SK-N-SH treated with all-trans-retinoic acid at 6 μM for 48 hours (cell line): ENCODE measurements at regions not wholly inside any gene's neighbourhood (a gene's known extent, or its start where the extent isn't known, plus 50 kb on each side); places are given as distances from the start of the nearest gene placed in this dataset.

Experiments used
- ATAC-seq: fragments of 200-7000 bp; cut with Tn5 transposase; 3 replicates; pipeline ENCODE4 v1.9.1; 2020; ENCODE audit warnings: mild to moderate bottlenecking, moderate library complexity
- ARNTL ChIP-seq: fragments of 450-650 bp; formaldehyde crosslinking; IDR thresholded peaks from 2 replicates; pipeline ENCODE4 v1.5.0; 2020; ENCODE audit warnings: low read depth, mild to moderate bottlenecking, moderate library complexity, borderline replicate concordance
- BACH2 ChIP-seq: fragments of 250-450 bp; sonication (Bioruptor Pico); IDR thresholded peaks from 2 replicates; pipeline ENCODE4 v1.9.0; 2021; ENCODE audit warnings: mild to moderate bottlenecking, borderline replicate concordance
- CREB5 ChIP-seq: fragments of 250-450 bp; sonication (Bioruptor Pico); IDR thresholded peaks from 2 replicates; pipeline ENCODE4 v1.5.1; 2020; ENCODE audit warnings: low read depth, mild to moderate bottlenecking, moderate library complexity
- CSDC2 ChIP-seq: fragments of 250-450 bp; sonication (Bioruptor Pico); IDR thresholded peaks from 2 replicates; pipeline ENCODE4 v1.5.0; 2020; ENCODE audit warnings: mild to moderate bottlenecking, moderate library complexity
- CSRNP3 ChIP-seq: fragments of 250-450 bp; sonication (Bioruptor Pico); IDR thresholded peaks from 2 replicates; pipeline ENCODE4 v1.5.1; 2021; ENCODE audit warnings: mild to moderate bottlenecking, moderate library complexity
- ESRRG ChIP-seq: fragments of 250-450 bp; sonication (Bioruptor Pico); IDR thresholded peaks from 2 replicates; pipeline ENCODE4 v1.6.1; 2021; ENCODE audit warnings: mild to moderate bottlenecking
- GLIS3 ChIP-seq: fragments of 250-450 bp; sonication (Bioruptor Pico); IDR thresholded peaks from 2 replicates; pipeline ENCODE4 v1.5.0; 2020; ENCODE audit warnings: mild to moderate bottlenecking, moderate library complexity
- ISL1 ChIP-seq: fragments of 250-450 bp; sonication (Bioruptor Pico); IDR thresholded peaks from 2 replicates; pipeline ENCODE4 v2.1.2; 2022; ENCODE audit warnings: mild to moderate bottlenecking, moderate library complexity
- OSR1 ChIP-seq: fragments of 250-450 bp; sonication (Bioruptor Pico); IDR thresholded peaks from 2 replicates; pipeline ENCODE4 v1.8.0; 2022; ENCODE audit warnings: moderate library complexity, mild to moderate bottlenecking, inconsistent platforms
- PATZ1 ChIP-seq: fragments of 250-450 bp; sonication (Bioruptor Pico); IDR thresholded peaks from 2 replicates; pipeline ENCODE4 v1.8.0; 2020; ENCODE audit warnings: mild to moderate bottlenecking, moderate library complexity, borderline replicate concordance
- POU6F1 ChIP-seq: fragments of 250-450 bp; sonication (Bioruptor Pico); IDR thresholded peaks from 2 replicates; pipeline ENCODE4 v1.8.0; 2021; ENCODE audit warnings: low read depth, mild to moderate bottlenecking, moderate library complexity, borderline replicate concordance
- PPARA ChIP-seq: fragments of 250-450 bp; sonication (Bioruptor Pico); IDR thresholded peaks from 2 replicates; pipeline ENCODE4 v1.5.0; 2020; ENCODE audit warnings: mild to moderate bottlenecking, borderline replicate concordance
- RARB ChIP-seq: fragments of 250-450 bp; sonication (Bioruptor Pico); IDR thresholded peaks from 2 replicates; pipeline ENCODE4 v1.8.0; 2021; ENCODE audit warnings: mild to moderate bottlenecking, moderate library complexity
- SNAI2 ChIP-seq: fragments of 250-450 bp; sonication (Bioruptor Pico); IDR thresholded peaks from 2 replicates; pipeline ENCODE4 v1.5.0; 2020; ENCODE audit warnings: mild to moderate bottlenecking, moderate library complexity
- TCF4 ChIP-seq: fragments of 250-450 bp; sonication (Bioruptor Pico); IDR thresholded peaks from 2 replicates; pipeline ENCODE4 v1.8.0; 2021; ENCODE audit warnings: mild to moderate bottlenecking, moderate library complexity, borderline replicate concordance
- TOX ChIP-seq: fragments of 250-450 bp; sonication (Bioruptor Pico); IDR thresholded peaks from 2 replicates; pipeline ENCODE4 v1.8.0; 2021; ENCODE audit warnings: mild to moderate bottlenecking, moderate library complexity, borderline replicate concordance
- TSHZ2 ChIP-seq: fragments of 250-450 bp; sonication (Bioruptor Pico); IDR thresholded peaks from 2 replicates; pipeline ENCODE4 v1.5.0; 2020; ENCODE audit warnings: mild to moderate bottlenecking, moderate library complexity
- ZC3H10 ChIP-seq: fragments of 250-450 bp; sonication (Bioruptor Pico); IDR thresholded peaks from 2 replicates; pipeline ENCODE4 v1.5.1; 2021; ENCODE audit warnings: mild to moderate bottlenecking, moderate library complexity
- ZFP3 ChIP-seq: fragments of 250-450 bp; sonication (Bioruptor Pico); IDR thresholded peaks from 2 replicates; pipeline ENCODE4 v1.5.0; 2020; ENCODE audit warnings: mild to moderate bottlenecking, moderate library complexity
- ZNF565 ChIP-seq: fragments of 450-650 bp; formaldehyde crosslinking; conservative IDR thresholded peaks from 2 replicates; pipeline ENCODE4 v1.5.0; 2020; ENCODE audit warnings: low read depth, mild to moderate bottlenecking, moderate library complexity
- ZNF70 ChIP-seq: fragments of 450-650 bp; formaldehyde crosslinking; IDR thresholded peaks from 2 replicates; pipeline ENCODE4 v1.5.0; 2020; ENCODE audit warnings: mild to moderate bottlenecking, moderate library complexity
- ZNF8 ChIP-seq: fragments of 450-650 bp; formaldehyde crosslinking; IDR thresholded peaks from 2 replicates; pipeline ENCODE4 v1.5.0; 2020; ENCODE audit warnings: mild to moderate bottlenecking, moderate library complexity

GRCh38 chr10:4460267-4460666 lies 365.7 kb upstream of the AKR1E2 start:
- no peak for ATAC-seq
- TF ChIP-seq POU6F1 (CRISPR knock-in tag) (no peak), BACH2 (CRISPR knock-in tag) (no peak), ISL1 (CRISPR knock-in tag) (no peak), PPARA (CRISPR knock-in tag) (no peak), TSHZ2 (no peak), OSR1 (no peak), TOX (CRISPR knock-in tag) (no peak), ZFP3 (CRISPR knock-in tag) (no peak), CSDC2 (no peak), ZNF565 (CRISPR knock-in tag) (no peak), CSRNP3 (no peak), PATZ1 (CRISPR knock-in tag) (no peak), ZNF8 (CRISPR knock-in tag) (no peak), SNAI2 (CRISPR knock-in tag) (no peak), RARB (CRISPR knock-in tag) (no peak), GLIS3 (no peak), ARNTL (CRISPR knock-in tag) (no peak), CREB5 (CRISPR knock-in tag) (no peak), ZNF70 (CRISPR knock-in tag) (no peak), ZC3H10 (CRISPR knock-in tag) (no peak)

- peak; percentile 49; the same call in 2 of the 3 replicates for ATAC-seq
Measured at GRCh38 chr10:4459531-4459930, 366.5 kb upstream of the AKR1E2 start.

GRCh38 chr10:4457597-4457996 lies 368.4 kb upstream of the AKR1E2 start:
- no peak for TF ChIP-seq TSHZ2
- TF ChIP-seq POU6F1 (CRISPR knock-in tag) = no peak
- no peak for TF ChIP-seq CREB5 (CRISPR knock-in tag)
- TF ChIP-seq TCF4 (CRISPR knock-in tag) = no peak
- no peak for TF ChIP-seq ISL1 (CRISPR knock-in tag)
- TF ChIP-seq ESRRG (CRISPR knock-in tag) = no peak
- ATAC-seq = no peak

More at GRCh38 chr10:4459531-4459930, 366.5 kb upstream of the AKR1E2 start:
- TF ChIP-seq PPARA (CRISPR knock-in tag) = no peak
